Adrenal gland (tissue), 9 donors: ENCODE measurements at regions not wholly inside any gene's neighbourhood (a gene's known extent, or its start where the extent isn't known, plus 50 kb on each side); places are given as distances from the start of the nearest gene placed in this dataset.

Experiments used
- DNase-seq, 7 donors: peaks; one replicate each; pipeline ENCODE4 v3.0.0-alpha.2; 2019 to 2020
- H3K27ac ChIP-seq, 5 donors: fragments of 200-600 bp; sonication (generic) in 4 of 5; 1 replicate in 3 of 5; 2 replicates in 2 of 5; pipeline versions ENCODE4 v1.5.1 to v1.8.0; 2016 to 2020; ENCODE audit warnings: mild to moderate bottlenecking in 1 of 5
- H3K27me3 ChIP-seq: fragments of 200-600 bp; 2 replicates; pipeline ENCODE4 v1.8.0; 2021
- H3K36me3 ChIP-seq, 2 donors: fragments of 200-600 bp; replicated peaks in 1 of 2; 1 replicate in 1 of 2; 2 replicates in 1 of 2; pipeline versions ENCODE4 v1.5.1 to v1.8.0; 2018 to 2022
- H3K4me1 ChIP-seq, 2 donors: fragments of 200-600 bp; replicated peaks in 1 of 2; 1 replicate in 1 of 2; 2 replicates in 1 of 2; pipeline versions ENCODE4 v1.5.1 to v1.8.0; 2018 to 2021
- H3K4me3 ChIP-seq, 4 donors: fragments of 200-600 bp; sonication (generic) in 3 of 4; one replicate each; pipeline ENCODE4 v1.5.1; 2016 to 2018
- H3K9me3 ChIP-seq, 3 donors: fragments of 200-600 bp; sonication (generic) in 1 of 3; replicated peaks in 1 of 3; 1 replicate in 2 of 3; 2 replicates in 1 of 3; pipeline versions ENCODE4 v1.5.1 to v1.8.0; 2016 to 2021
- CTCF ChIP-seq, 6 experiments: fragments of 450-650 bp in 4 of 6; fragments of 200-600 bp in 2 of 6; sonication (generic) in 1 of 6; IDR thresholded peaks; 1 replicate in 5 of 6; 2 replicates in 1 of 6; pipeline versions ENCODE4 v1.5.1 to v1.8.0; 2016 to 2021; ENCODE audit warnings: antibody characterized with exemption in 6 of 6, mild to moderate bottlenecking in 2 of 6, moderate library complexity in 1 of 6
- POLR2A ChIP-seq, 2 donors: fragments of 450-650 bp; IDR thresholded peaks; one replicate each; pipeline ENCODE4 v1.6.1; 2017; ENCODE audit warnings: antibody characterized with exemption in 2 of 2, mild to moderate bottlenecking in 2 of 2, moderate library complexity in 1 of 2
- WGBS, 4 donors: extraction: QIAGEN DNeasy Blood & Tissue Kit in 2 of 4; methylation state at CpG; one replicate each; pipeline versions ENCODE4 v1.1.5 to v1.1.7; 2013 to 2017; 5-methylcytosine and 5-hydroxymethylcytosine counted together
- intact Hi-C, 2 donors: fragments of 100-400 bp; cut with DNase I; formaldehyde crosslinking; loops; one replicate each; pipeline versions ENCODE4 v1.14.1 to v1.15.0; 2022 to 2023
- donor health status: healthy with polysubstance abuse.
- donor health status: Bipolar disorder and iron deficiency.
- donor health status: DM: yes; HTN: yes; CAD: no.
- donor health status: DM: no; HTN: no; CAD: no.
- donor health status: DM: no; HTN: no; CAD: no.

DNA sequence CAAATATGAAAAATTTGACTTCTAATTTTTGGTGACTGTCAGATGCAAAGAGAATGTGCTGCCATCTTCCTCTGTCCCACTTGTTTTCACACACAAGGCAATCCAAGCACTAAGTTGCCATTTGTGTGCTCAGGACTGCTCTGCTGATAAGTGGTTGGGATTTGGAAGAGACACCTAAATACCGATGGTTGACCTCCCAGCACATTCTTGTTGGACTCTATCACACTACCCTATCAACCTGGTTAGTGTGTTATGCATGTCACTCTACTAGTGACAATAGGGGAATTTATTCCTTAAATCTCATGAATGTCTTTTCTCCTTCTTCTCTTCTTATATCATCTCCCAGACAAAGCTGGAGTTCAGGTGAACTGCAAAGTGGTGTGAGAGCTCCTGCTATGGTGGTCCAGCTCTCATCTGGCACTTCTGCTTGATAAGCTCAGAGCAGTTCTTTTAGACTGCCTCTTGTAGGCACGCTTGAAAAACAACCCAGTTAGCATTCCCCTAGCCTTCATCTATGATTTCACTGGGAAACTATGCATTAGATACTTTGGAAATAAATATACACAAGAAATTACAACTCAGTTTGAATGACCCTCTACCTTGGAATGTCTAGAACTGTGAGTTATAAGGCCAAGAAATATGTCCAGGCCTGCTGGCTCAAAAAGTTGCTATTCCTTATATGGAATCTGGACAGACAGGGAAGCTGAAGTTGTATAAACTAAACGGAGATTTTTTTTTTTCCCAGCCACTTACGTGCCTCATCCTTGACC lies 404.8 kb downstream of the MEIS1 start:
- TF ChIP-seq POLR2A (IDR thresholded peaks at IDR 0.05) (no peak), CTCF (IDR thresholded peaks at IDR 0.05) (no peak)
- H3K27ac ChIP-seq = no peak overlapping the region
- H3K36me3 ChIP-seq = no peaks in the 10 kb centered on the region
- H3K9me3 ChIP-seq = no peaks in the 10 kb centered on the region
- WGBS, 4 donors = 53 to 63% (median 59%) methylated on average over 4 of the region's 4 CpGs
- no peak overlapping the region for H3K4me3 ChIP-seq
- no peaks in the 10 kb centered on the region for H3K27me3 ChIP-seq
- H3K4me1 ChIP-seq = peaks cover 0 to 5% of the 10 kb centered on the region in 2 donors
- DNase-seq = no peak
- intact Hi-C loops = no loop called here

DNA sequence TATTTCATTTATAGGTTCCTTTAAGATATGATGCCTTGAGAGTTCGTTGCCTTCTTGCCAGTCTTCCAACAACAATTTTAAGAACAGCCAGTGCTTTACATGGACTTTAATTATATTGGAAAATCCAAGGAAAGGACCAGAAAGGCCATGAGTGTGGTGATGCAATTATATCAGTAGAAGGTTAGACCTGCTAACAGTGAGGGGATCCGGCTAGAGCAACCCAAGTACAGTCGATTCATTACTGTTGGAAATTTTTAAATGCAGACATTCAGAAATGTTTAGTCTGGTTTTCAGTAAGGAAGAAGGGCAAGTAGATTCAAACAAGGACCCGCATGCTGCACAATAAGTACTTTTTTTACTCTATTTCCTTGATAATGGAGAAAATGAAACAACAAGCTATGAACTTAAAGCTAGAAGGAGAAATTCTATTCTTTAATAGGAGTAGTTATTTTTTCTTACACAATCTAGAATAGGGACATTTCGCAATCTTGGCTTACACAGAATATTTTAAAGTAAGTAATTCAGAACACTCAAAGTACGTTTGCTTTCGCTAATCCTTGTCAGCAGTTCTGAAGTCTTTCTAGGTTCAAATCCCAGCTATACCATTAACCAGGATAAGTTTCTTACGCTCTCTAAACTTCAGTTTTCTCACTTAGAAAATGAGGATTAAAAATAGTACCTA lies 405.5 kb downstream of the MEIS1 start:
- no peak for DNase-seq
- 73 to 80% (median 74%) methylated on average over 8 of the region's 8 CpGs for WGBS, 4 donors
- TF ChIP-seq POLR2A (IDR thresholded peaks at IDR 0.05) (no peak), CTCF (IDR thresholded peaks at IDR 0.05) (no peak)
- Histone ChIP-seq H3K4me1 (peaks cover 0 to 5% of the 10 kb centered on the region in 2 donors), H3K36me3 (no peaks in the 10 kb centered on the region), H3K27me3 (no peaks in the 10 kb centered on the region), H3K4me3 (no peak overlapping the region), H3K27ac (peak overlapping the region in 1 of 5 donors; percentile 24), H3K9me3 (no peaks in the 10 kb centered on the region)
- intact Hi-C loops = no loop called here

DNA sequence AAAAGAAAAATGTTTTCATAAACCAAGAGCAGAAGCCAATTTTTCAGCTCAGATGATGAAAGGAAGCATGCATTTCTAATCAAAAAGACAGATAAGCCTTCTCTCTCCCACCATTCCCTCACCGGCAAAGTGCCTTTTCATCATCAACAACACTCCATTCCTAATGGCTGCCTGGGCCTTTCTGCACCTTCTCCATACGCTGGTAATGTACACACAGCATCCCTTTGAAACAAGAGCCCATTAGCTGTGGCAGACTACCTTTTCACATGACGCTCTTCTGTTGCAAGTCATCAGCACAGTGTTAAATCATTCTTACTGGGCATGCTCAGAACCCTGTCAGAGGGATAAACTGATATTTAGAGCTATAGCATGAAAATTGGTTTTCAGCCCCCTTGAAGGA lies 408.9 kb downstream of the MEIS1 start:
- 78 to 90% (median 88%) methylated on average over 3 of the region's 3 CpGs for WGBS, 4 donors
- H3K27me3 ChIP-seq = no peaks in the 10 kb centered on the region
- H3K27ac ChIP-seq = no peak overlapping the region
- no peaks in the 10 kb centered on the region for H3K9me3 ChIP-seq
- H3K4me1 ChIP-seq = peaks cover 0 to 5% of the 10 kb centered on the region in 2 donors
- DNase-seq = no peak
- no peak overlapping the region for H3K4me3 ChIP-seq
- TF ChIP-seq POLR2A (IDR thresholded peaks at IDR 0.05) = no peak
- no peak for TF ChIP-seq CTCF (IDR thresholded peaks at IDR 0.05)
- H3K36me3 ChIP-seq = no peaks in the 10 kb centered on the region
- intact Hi-C loops = no loop called here

- Histone ChIP-seq H3K36me3 (no peaks in the 10 kb centered on the region), H3K27me3 (no peaks in the 10 kb centered on the region), H3K4me1 (peaks cover 0 to 3% of the 10 kb centered on the region in 2 donors), H3K27ac (no peak overlapping the region), H3K9me3 (no peaks in the 10 kb centered on the region), H3K4me3 (no peak overlapping the region)
- TF ChIP-seq CTCF (IDR thresholded peaks at IDR 0.05) (no peak), POLR2A (IDR thresholded peaks at IDR 0.05) (no peak)
- DNase-seq = no peak
- 55 to 84% (median 72%) methylated on average over 2 of the region's 2 CpGs for WGBS, 4 donors
- intact Hi-C loops = no loop called here
Measured at GRCh38 chr2:66845307-66845706, 410.4 kb downstream of the MEIS1 start.
